ENCODE measurements at regions not wholly inside any gene's neighbourhood (a gene's known extent, or its start where the extent isn't known, plus 50 kb on each side); places are given as distances from the start of the nearest gene placed in this dataset.

DNA sequence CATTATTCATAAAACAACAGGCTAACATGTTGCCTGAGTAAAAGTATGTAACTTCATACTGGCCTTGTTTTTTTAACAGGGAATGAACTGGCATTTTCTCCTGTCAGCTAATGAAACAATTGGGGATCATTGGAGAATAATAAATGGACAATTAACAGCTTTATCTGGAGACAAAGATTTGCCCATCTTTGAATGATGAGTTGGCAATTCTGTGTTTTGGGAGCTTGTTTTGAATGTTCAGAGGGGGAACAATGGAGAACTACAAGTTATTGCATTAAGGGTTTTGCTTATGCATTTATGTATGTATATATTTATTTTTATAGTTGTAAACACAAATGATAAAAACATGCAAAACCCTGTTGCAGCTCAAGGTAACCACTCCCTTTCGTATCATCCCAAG lies 150.3 kb downstream of the CBLN4 start:
- Histone ChIP-seq H3K4me1 (no peaks in the 10 kb centered on the region), H3K9me3 (no peaks in the 10 kb centered on the region), H3K27ac (no peak overlapping the region), H3K36me3 (no peaks in the 10 kb centered on the region), H3K27me3 (no peaks in the 10 kb centered on the region), H3K4me3 (no peak overlapping the region)
- no peak for ATAC-seq (ENCODE audit: low FRiP score in 2 of 2)
- 83 to 89% methylated on average over 1 of the region's 1 CpG for WGBS, 2 donors
- no peak for DNase-seq
- TF ChIP-seq POLR2A (IDR thresholded peaks at IDR 0.05) (no peak), POLR2AphosphoS5 (IDR thresholded peaks at IDR 0.05) (no peak), EP300 (IDR thresholded peaks at IDR 0.05) (no peak)
- TF ChIP-seq, protein P1, sequence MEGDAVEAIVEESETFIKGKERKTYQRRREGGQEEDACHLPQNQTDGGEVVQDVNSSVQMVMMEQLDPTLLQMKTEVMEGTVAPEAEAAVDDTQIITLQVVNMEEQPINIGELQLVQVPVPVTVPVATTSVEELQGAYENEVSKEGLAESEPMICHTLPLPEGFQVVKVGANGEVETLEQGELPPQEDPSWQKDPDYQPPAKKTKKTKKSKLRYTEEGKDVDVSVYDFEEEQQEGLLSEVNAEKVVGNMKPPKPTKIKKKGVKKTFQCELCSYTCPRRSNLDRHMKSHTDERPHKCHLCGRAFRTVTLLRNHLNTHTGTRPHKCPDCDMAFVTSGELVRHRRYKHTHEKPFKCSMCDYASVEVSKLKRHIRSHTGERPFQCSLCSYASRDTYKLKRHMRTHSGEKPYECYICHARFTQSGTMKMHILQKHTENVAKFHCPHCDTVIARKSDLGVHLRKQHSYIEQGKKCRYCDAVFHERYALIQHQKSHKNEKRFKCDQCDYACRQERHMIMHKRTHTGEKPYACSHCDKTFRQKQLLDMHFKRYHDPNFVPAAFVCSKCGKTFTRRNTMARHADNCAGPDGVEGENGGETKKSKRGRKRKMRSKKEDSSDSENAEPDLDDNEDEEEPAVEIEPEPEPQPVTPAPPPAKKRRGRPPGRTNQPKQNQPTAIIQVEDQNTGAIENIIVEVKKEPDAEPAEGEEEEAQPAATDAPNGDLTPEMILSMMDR (IDR thresholded peaks at IDR 0.05) = no peak

- Histone ChIP-seq H3K27ac (no peak overlapping the region), H3K9me3 (no peaks in the 10 kb centered on the region), H3K36me3 (no peaks in the 10 kb centered on the region), H3K4me1 (no peaks in the 10 kb centered on the region), H3K4me3 (no peak overlapping the region), H3K27me3 (no peaks in the 10 kb centered on the region)
- 53 to 59% methylated on average over 4 of the region's 4 CpGs for WGBS, 2 donors
- no peak for DNase-seq
- no peak for TF ChIP-seq POLR2AphosphoS5 (IDR thresholded peaks at IDR 0.05)
- TF ChIP-seq EP300 (IDR thresholded peaks at IDR 0.05) = no peak
- TF ChIP-seq POLR2A (IDR thresholded peaks at IDR 0.05) = no peak
- TF ChIP-seq, protein P1 (IDR thresholded peaks at IDR 0.05) = no peak
- no peak for ATAC-seq (ENCODE audit: low FRiP score in 2 of 2)
These were observed 175.0 kb downstream of the CBLN4 start for GRCh38 chr20:55830121-55830827.

DNA sequence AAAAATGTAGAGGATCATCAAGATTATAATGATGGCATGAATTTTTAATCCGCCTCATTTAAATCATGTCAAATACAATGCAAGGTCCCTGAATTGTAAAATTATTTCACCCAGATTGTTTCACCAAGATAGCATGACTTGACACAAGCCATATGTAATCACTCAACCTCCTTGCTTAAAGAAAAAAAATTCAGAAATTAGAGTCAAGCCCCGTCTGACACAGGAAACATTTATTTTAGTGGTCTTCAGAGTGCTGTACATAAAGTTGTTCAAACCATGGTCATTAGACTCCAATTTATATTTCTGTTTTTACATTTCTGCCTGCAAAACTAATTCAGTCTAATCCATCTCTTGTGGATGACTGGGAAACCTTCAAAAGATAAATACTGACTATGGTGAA lies 200.2 kb downstream of the CBLN4 start:
- ATAC-seq (ENCODE audit: low FRiP score in 2 of 2) (no peak), DNase-seq (no peak)
- H3K27me3 ChIP-seq = no peaks in the 10 kb centered on the region
- TF ChIP-seq EP300 (IDR thresholded peaks at IDR 0.05) = no peak
- no peak for TF ChIP-seq POLR2AphosphoS5 (IDR thresholded peaks at IDR 0.05)
- TF ChIP-seq POLR2A (IDR thresholded peaks at IDR 0.05) = no peak
- TF ChIP-seq, protein P1 (IDR thresholded peaks at IDR 0.05) = no peak
- H3K27ac ChIP-seq = no peak overlapping the region
- H3K4me1 ChIP-seq = no peaks in the 10 kb centered on the region
- H3K9me3 ChIP-seq = peaks cover 0 to 4% (median 0%) of the 10 kb centered on the region in 4 donors
- no peak overlapping the region for H3K4me3 ChIP-seq
- no peaks in the 10 kb centered on the region for H3K36me3 ChIP-seq
- WGBS, 2 donors = 65 to 78% methylated on average over 2 of the region's 2 CpGs

DNA sequence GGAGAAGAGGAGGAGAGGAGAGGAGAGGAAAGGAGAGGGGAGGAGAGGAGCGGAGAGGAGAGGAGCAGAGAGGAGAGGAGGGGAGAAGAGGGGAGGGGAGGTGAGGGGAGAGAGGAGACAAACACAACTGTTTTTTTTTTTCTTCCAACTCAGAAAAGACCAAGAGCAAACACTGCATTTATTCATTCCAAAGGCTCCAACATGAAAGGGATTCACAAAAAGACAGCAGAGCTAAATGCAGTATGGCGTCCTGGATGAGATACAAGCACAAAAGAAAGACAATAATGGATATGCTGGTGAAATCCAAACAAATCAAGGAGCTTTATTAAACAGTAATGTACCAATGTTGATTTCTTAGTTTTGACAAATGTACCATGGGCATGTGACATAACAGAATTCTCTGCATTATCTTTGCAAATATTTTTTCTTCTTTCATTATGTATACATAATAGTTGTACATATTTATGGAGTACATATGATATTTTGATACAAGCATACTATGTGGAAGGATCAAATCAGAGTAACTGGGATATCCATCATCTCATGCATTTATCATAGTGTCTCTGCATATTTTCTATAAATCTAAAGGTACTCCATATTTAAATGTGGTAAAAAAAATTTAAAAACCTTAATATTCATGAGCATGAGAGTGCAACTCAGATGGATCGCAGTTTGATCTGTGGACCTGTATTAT lies 204.6 kb downstream of the CBLN4 start:
- no peak overlapping the region for H3K27ac ChIP-seq
- DNase-seq (no peak), ATAC-seq (ENCODE audit: low FRiP score in 2 of 2) (no peak)
- H3K9me3 ChIP-seq = no peaks in the 10 kb centered on the region
- H3K27me3 ChIP-seq = no peaks in the 10 kb centered on the region
- H3K36me3 ChIP-seq = no peaks in the 10 kb centered on the region
- H3K4me1 ChIP-seq = no peaks in the 10 kb centered on the region
- no peak overlapping the region for H3K4me3 ChIP-seq
- 81% methylated on average over 3 of the region's 3 CpGs for WGBS, 2 donors
- TF ChIP-seq EP300 (IDR thresholded peaks at IDR 0.05) (no peak), POLR2A (IDR thresholded peaks at IDR 0.05) (no peak), POLR2AphosphoS5 (IDR thresholded peaks at IDR 0.05) (no peak)
- TF ChIP-seq, protein P1 (IDR thresholded peaks at IDR 0.05) = no peak
